NCI-H82 (cell line): ENCODE measurements at regions not wholly inside any gene's neighbourhood (a gene's known extent, or its start where the extent isn't known, plus 50 kb on each side); places are given as distances from the start of the nearest gene placed in this dataset.

Experiments used
- DNase-seq: peaks from one replicate; lab custom pipeline; 2025; lab: John Stamatoyannopoulos, UW

DNA sequence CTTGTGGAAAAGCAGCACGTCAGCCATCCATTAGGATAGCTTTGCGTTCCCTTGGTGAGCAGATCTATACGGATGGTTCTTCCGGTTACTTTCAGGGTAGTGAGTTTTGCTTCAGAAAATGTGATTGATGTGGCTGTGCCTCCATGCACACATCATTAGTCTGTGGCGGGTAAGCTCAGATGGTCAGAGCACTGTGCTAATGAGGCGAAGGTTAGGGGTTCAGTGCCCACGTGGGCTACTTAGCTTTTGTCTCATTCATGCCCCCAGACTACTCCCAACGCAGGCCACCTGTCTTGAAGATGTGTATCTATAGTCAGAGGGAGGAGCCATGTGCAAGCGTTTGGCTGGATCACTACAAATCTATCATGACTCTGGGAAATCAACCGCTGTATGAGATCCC lies 322.8 kb upstream of the POU3F3 start:
- DNase-seq, result no peak

DNA sequence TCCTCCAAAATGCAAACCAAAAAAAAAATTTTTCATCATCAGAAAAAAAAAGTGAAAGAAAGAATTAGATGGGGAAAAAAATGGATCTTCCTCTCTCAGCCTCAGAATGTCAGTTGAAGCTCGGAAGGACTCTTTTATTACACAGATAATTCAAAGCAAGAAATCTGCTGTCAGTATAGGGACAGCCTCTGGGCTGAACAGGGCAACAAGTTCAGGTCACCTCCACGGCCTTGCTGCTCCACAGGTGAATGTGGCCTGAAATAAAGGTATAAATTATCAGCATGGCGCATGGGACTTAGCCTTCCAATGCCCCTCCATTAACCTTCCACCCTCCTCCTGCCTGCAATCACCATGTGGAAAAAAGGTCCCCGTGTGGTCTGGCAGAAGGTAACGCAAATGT lies 316.8 kb upstream of the POU3F3 start:
- no peak for DNase-seq

DNA sequence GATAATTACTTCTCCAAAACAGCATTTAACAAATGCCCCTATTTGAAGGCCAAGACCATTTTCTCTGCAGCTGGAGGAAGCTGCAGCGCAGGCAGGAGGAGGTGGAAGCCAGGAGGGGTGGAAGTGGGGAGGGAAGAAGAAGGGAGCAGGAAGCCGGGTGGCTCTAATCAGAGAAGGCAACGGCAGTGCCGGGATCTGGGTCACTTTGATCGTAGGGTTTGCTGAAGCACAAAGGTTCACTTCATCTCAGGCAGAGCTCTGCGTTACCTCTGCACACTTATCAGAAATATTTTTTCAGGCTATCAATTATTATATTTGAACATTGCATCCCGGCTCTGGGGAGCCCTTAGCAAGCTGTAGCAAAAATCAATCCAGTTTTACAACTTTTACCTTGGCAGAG lies 315.8 kb upstream of the POU3F3 start:
- no peak for DNase-seq

DNA sequence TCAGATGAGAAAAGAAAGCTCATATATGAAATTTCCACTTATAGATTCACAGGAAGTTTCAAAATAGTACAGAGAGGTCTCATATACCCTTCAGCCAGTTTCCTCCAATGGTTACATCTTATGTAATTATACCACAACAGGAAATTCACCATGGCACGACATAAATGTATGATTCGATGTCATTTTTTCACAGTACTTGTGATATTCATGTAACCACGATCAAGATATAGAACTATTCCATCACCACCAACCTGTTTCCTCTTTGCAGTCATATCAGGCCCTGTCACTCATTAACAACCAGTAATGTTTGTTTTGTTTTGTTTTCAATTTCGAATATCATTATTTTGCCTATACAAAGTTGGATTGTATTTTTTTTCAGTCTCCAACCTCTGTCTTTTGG lies 314.3 kb upstream of the POU3F3 start:
- no peak for DNase-seq

DNA sequence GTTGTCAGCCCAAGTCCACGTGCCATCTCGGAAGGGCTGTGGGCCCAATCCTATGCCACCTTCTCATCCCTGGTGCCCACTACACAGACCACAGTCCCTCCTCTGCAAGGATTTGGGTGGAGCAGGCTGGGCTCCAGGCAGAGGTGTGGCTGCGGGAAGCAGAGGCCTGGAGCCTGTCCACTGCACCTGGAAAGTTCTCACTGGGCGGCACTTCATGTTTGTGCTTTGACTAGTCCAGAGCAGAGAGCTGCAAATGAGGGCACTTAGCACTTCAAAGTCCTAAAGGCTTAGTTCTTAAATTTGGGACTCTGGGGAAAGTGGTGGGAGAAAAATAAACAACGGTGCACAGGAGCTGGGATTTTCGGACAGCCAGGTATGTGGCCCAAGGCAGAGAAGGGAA lies 308.9 kb upstream of the POU3F3 start:
- DNase-seq, result no peak

DNA sequence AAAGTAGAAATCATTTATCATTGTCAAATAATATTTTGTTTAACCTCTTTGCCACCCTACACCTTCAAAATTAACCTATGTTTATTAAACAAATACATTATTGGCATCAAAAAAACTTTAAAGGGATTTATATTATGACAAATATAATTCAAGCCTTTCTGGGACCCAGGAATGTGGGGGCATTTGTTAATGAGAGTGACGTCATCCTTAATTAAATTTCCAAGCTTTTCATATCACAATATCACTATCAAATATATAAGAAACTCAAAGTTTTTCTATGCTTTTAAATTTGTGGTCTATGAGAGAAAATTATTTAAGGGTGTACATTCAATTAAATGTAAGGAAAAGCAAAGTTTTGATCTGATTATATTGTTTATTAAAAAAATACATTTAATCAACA lies 307.4 kb upstream of the POU3F3 start:
- no peak for DNase-seq

DNA sequence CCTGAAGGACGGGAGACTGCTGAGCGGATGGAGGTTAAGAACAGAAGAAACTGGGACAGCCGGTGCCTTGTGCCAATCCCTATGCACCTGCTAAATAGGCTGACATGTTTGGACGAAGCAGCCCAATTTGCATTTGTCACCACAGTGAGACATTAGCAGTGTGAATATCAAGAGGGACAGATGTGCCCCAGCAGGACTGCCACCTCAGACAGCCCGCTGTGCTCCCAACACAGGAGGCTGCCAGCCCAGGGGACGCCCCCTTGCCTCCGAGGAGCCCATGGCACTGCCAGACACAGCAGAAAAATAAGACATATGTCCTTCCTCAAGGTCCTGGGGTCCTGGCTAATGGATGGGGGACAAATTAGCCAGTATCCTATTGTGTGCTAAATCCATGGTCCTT lies 306.7 kb upstream of the POU3F3 start:
- DNase-seq, result no peak

DNA sequence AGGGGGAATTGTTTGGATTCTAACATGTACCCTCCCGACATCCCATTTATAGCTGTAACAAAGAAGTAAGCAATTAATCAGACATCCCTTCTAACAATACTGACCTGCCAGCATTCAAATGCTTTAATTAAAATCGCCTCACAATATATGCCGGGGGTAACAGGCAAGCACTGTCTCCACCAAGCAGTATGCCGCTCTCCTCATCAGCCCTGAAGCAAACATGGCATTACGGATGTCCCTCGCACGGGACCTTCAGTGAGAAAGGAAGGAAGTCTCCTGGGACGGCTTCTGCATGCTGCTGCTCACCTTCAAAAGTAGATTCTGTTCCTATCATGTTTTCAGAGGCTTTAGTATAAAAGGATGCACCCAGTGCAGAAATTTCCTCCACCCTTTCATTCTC lies 292.7 kb upstream of the POU3F3 start:
- DNase-seq, result no peak

DNA sequence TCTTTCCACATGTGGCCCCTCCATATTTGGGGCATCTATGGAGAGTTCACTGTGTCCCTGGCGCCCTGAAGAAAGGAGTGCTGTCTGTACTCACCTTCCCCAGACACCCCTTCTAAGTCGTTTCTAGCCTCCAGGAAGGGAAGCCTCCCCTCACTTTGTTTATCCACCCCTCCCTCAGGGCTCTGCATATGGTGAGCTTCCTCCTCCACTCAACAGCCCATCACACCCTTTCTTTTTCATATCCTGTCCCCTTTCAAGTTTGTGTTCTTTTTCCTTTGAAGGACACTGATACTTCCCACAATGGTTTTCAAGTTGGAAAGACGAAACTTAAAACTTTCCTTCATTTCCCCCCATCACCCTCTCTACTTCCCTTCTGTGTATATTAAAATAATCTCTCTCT lies 291.4 kb upstream of the POU3F3 start:
- no peak for DNase-seq

DNA sequence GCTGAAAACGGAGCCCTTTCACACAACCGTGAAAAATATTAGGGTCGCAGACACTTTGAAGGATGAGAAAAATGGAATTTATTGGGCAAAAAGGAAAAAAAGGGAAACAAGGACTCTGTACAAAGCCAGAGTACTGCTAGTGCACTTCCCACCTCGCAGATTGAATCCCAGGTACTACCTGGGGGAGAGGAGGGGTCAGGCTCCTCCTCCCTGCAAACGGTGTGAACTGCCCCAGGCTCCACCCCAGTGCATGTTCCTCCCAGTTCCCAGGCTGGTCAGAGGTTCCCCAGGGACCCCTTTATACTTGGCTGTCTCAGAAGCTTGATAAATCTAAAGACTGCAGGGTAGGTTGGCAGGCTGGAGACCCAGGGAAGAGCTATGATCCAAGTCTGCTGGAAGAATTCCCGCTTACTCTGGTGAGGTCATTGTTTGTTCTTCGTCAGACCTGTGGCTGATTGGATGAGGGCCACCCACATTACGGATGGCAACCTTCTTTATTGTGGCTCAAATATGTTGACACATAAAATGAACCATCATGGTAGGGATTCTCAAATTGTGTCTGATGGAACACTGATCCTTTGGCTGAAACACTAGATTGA lies 290.4 kb upstream of the POU3F3 start:
- DNase-seq, result no peak

DNA sequence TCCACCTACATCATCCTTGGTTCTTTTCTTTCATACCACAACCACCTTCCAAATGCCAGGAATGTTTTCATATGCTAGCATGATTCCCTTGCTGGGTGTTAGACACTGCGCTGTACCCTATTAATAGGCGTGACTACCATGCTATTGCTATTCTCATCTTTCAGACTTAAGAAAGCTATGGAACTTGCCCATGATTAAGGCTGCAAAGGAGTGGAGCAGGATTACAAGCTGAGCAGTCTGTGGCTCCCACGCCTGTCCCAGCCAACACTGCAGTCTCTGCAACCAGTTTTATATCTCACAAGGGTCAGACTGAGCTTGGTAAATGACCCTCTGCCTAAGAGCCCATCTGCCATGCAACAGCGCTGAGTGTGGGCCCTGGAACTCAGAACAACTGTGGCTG lies 285.7 kb upstream of the POU3F3 start:
- no peak for DNase-seq

DNA sequence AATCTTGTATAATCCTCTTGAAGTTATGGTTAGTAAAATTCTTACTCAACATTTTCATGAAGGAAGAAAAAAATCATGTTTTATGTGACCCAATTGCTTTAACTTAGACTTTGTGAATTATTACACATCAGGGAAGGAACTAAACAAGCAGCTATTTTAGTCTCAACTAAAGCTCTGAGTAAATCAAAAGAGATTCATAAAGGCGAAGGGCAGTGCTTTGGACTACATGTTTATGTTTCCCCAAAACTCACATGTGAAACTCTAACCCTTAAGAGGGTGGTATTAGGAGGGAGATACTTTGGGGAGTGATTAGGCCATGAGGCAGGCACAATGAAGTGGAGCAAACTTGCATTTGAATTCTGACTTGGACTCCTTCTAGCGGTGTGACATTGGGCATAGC lies 283.7 kb upstream of the POU3F3 start:
- DNase-seq, result no peak

DNA sequence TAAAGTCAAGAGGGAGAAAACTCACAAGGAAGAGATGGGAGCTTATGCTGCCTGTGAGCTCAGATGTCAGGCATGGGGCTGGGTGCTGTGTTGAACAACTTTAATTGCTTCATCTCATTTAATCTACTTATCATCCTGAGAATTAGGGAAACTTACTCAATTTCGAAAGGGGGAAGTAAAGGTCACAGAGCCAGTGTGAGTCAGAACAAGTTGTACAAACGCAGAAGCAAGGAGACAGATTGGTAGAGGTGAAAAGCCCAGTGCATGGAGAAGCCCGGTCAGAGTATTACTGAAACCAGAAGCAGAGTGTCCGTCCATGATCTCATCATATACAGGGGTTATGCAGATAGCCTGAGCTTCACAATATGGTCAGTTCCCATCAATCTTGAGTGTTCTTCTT lies 281.1 kb upstream of the POU3F3 start:
- no peak for DNase-seq

DNA sequence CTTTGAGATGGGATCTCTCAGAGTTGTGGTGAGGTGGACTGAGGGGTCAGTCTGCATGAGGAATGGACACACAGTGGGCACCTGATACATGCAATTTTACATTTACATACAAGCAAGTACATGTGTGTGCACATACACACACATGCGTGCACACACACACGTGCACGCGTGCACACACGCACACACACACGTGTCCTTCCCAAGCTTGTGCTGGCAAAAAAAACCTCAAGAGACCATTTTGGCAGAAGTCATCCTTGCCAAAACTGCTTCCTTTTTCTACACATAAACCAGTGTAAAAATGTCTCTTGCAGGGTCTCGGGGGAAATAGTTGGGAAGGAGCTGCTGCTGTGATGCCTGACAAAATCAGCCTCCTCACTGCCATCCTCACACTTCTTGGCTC lies 279.5 kb upstream of the POU3F3 start:
- no peak for DNase-seq

DNA sequence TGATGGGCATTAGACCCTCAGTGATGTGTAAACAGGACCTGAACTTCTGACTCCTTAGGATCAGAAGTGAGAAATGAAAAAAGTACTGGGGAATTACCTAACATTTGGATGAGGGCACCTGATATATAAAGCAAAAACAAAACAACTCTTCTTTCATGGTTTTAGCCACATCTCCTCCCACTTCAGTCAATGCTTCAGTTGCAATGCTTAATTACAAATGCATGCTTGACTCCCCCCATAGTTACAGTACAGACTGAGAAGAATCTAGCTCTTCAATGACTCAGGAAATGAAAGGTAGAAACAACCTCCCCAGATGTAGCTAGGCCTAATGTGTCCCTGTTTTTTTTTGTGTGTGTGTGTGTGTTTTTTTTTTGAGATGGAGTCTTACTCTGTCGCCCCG lies 276.8 kb upstream of the POU3F3 start:
- DNase-seq, result no peak

DNA sequence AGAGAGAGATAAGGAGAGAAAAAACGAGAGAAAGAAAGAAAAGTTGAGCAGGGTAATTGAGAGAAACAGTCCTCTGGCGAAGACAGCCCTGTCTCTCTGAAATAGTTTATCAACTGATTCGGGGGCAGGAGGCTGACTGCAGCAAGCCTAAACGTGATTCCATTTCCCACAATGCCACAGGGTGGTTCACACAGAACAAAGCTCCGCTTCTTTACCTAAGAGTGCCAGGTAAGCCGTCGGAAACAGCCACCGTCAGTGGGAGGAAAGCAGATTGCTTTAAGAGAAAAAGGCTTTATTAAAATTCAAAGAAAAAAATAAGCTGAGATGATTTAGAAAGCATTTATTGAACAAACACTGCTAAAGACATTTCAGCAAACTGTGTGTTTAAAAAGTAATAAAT lies 271.4 kb upstream of the POU3F3 start:
- DNase-seq, result no peak

DNA sequence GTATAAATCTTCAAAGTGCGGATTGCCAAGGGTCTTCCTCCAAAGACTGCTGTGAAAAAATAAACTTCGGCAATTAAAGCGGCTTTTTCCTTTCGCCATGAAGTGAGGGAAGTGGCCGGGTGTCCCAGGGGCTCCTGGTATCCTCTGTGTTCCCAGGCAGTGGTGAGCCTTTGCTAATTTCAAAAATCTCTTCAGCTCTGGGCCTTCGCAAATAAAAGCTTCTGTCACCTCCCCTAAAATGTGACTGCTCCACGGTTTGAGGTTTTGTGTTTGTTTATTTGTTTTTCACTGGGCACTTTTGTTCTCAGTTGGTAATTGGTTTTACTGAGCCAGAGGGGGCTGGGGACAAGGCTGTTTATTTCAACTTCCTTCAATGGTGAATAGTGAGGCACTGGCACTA lies 270.1 kb upstream of the POU3F3 start:
- DNase-seq, result no peak

DNA sequence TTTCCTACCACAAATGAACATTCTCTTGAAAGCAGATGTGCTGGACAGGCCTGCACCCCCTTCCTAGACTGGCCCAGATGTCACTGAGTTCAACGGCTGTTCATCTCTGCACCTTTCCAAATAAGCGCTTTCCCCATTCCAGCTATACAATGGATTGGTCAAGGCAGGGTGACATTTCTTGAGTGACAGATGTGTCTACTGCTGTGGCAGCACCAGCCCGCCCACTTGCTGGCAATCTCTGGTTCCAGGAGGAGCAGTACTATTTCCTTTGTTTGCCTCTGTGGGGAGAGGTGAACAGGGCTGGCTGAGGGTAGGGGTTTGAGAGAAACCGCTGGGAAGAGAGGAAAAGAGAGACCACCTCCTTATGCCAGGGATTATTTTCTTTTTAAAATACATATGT lies 269.5 kb upstream of the POU3F3 start:
- DNase-seq, result no peak

DNA sequence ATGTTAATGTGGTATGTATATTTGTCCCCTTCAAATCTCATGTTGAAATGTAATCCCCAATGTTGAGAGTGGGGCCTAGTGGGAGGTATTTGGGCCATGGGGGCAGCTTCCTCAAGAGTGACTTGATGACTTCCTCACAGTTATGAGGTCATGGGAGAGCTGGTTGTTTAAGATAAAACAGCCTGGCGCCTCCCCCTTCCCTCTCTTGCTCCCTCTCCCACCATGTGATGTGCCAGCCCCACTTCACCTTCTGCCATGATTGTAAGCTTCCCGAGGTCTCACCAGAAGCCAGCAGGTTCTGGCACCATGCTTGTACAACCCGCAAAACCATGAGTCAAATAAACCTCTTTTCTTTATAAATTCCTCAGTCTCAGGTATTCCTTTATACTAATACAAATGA lies 258.3 kb upstream of the POU3F3 start:
- DNase-seq, result no peak

DNA sequence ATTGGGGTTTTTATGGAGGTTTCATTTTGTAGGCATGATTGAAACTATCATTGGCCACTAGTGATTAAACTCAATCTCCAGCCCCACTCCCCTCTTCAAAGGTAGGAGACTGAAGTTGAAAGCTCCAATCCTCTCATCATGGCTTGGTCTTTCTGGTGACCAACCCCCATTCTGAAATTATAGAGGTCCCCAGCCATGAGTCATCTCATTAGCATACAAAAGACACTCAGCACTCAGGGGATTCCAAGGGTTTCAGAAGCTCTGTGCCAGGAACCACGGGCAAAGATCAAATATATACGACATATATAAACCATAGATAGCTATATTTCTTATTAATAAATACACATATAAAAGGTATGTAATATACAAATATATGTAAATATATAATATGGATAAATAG lies 256.0 kb upstream of the POU3F3 start:
- no peak for DNase-seq

DNA sequence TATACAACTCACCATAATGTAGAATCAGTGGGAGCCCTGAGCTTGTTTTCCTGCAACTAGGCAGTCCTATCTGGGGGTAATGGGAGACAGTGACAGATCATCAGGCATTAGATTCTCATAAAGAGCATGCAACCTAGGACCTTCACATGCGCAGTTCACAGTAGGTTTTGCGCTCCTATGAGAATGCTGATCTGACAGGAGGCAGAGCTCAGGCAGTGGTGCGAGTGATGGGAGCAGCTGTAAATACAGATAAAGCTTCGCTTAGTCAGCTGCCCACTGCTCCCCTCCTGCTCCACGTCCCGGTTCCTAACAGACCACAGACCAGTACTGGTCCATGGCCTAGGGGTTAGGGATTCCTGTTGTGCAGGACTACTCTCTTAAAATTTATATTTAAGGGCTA lies 255.3 kb upstream of the POU3F3 start:
- no peak for DNase-seq

DNA sequence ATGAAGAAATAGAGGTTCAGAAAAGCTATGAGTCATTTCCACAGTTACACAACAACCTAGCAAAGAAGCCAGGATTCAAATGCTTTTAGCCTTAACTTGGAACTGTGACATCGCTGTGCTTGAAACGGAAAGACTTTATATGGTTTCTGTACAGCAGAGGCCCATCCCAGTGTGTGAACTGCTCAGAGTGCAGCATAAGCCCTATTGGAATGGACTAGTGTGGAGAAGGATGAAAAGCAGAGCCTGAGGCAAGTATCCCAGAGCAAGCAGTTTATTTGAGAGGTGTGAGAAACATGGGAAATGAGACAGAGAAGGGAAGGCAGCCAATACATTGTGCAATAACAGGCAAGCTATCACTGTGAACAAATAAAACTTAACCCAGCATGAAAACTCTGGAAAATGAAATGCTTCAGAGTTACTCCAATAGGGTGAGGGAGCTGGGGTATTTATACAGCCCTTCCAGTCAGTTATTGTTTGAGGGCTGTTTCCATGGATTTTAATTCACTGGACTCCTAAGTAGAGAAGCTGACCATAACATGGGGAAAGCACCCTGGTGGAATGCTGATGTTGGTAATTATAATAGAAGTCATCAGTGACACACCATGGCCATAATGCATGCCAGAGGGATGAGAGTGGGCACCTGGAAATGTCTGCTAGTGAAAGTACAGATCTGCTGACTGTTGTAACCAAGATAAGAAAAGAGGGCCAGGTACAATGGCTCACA lies 254.0 kb upstream of the POU3F3 start:
- no peak for DNase-seq

DNA sequence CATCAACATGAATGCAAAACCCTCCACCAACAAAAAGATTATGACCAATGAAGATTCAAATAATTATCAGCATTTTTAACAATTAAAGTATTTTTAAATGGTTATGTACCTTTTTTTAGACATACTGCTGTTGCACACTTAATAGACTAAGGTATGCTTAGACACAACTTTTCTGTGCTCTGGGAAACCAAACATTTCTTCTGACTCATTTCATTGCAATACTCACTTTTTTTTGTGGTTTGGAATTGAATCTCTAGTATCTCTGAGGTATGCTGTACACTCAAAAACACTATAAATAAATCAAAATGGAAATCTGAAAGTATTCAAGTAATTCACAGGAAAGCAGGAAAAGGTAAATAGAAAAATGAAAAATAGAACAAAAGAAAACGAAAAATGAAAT lies 247.9 kb upstream of the POU3F3 start:
- DNase-seq, result no peak

DNA sequence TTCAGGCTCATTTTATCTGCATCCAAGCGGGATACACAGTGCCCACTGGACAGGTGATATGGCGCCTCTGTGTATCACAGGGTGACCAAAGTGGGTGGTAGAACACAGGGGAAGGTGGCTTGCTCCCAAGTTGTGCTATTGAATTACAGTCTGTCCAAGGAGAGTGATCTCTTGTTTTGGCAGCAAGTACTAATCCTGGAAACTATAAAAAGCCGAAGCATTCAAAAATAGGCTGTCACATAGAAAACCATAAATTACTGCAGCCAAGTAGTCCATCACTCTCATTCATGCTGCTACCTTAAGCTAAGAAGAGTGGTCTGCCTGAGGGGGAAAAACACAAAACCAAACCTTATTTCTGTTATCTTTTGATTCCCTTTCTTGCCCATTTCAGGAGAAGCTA lies 237.1 kb upstream of the POU3F3 start:
- no peak for DNase-seq
